Hypothalamus (tissue), 51 donors: ENCODE measurements at regions not wholly inside any gene's neighbourhood (a gene's known extent, or its start where the extent isn't known, plus 50 kb on each side); places are given as distances from the start of the nearest gene placed in this dataset.

Source experiments
- DNase-seq, 51 donors: peaks; one replicate each; lab custom pipeline; 2025; lab: John Stamatoyannopoulos, UW

- no peak for DNase-seq
These were observed 439.5 kb downstream of the MEIS1 start for GRCh38 chr2:66874411-66874810.

- DNase-seq: no peak
These were observed 441.1 kb downstream of the MEIS1 start for GRCh38 chr2:66875941-66876462.

GRCh38 chr2:66885775-66886383 lies 451.0 kb downstream of the MEIS1 start:
- no peak for DNase-seq

- no peak for DNase-seq
These were observed 453.3 kb downstream of the MEIS1 start for GRCh38 chr2:66888246-66888645.

GRCh38 chr2:66888791-66889631 lies 454.1 kb downstream of the MEIS1 start:
- DNase-seq: no peak

GRCh38 chr2:66889632-66889882 lies 454.6 kb downstream of the MEIS1 start:
- DNase-seq: no peak

- no peak for DNase-seq
These were observed 455.3 kb downstream of the MEIS1 start for GRCh38 chr2:66890166-66890742.

GRCh38 chr2:66895206-66895605 lies 460.3 kb downstream of the MEIS1 start:
- no peak for DNase-seq

GRCh38 chr2:66896131-66896530 lies 461.2 kb downstream of the MEIS1 start:
- no peak for DNase-seq

- DNase-seq: no peak
These were observed 462.3 kb downstream of the MEIS1 start for GRCh38 chr2:66897181-66897580.

- DNase-seq: no peak
These were observed 462.8 kb downstream of the MEIS1 start for GRCh38 chr2:66897691-66898150.

GRCh38 chr2:66899109-66899508 lies 464.2 kb downstream of the MEIS1 start:
- DNase-seq: no peak

GRCh38 chr2:66899648-66900047 lies 464.7 kb downstream of the MEIS1 start:
- DNase-seq: no peak

- no peak for DNase-seq
These were observed 466.4 kb downstream of the MEIS1 start for GRCh38 chr2:66901344-66901743.

GRCh38 chr2:66903183-66903582 lies 468.3 kb downstream of the MEIS1 start:
- DNase-seq: no peak

- no peak for DNase-seq
These were observed 469.0 kb downstream of the MEIS1 start for GRCh38 chr2:66903745-66904465.

- DNase-seq: no peak
These were observed 480.3 kb downstream of the MEIS1 start for GRCh38 chr2:66915237-66915636.

- DNase-seq: no peak
These were observed 477.8 kb upstream of the ETAA1 start for GRCh38 chr2:66919286-66919685.

- DNase-seq: no peak
These were observed 476.7 kb upstream of the ETAA1 start for GRCh38 chr2:66920415-66920814.

- DNase-seq: no peak
These were observed 472.0 kb upstream of the ETAA1 start for GRCh38 chr2:66925128-66925527.

- no peak for DNase-seq
These were observed 470.5 kb upstream of the ETAA1 start for GRCh38 chr2:66926594-66927112.
